Neuronal stem cell (in vitro differentiated cells): ENCODE measurements at regions not wholly inside any gene's neighbourhood (a gene's known extent, or its start where the extent isn't known, plus 50 kb on each side); places are given as distances from the start of the nearest gene placed in this dataset.

Experiments used
- DNase-seq: peaks from one replicate; pipeline ENCODE4 v3.0.0-alpha.2; 2013; ENCODE audit warnings: low spot score
- H2AFZ ChIP-seq: one replicate; pipeline ENCODE4 v1.6.1; 2013; ENCODE audit warnings: mild to moderate bottlenecking, low read length, inconsistent platforms
- H2AK5ac ChIP-seq: 2 replicates; pipeline ENCODE4 v1.6.1; 2013; ENCODE audit warnings: low read depth, mild to moderate bottlenecking, inconsistent platforms, low read length, moderate library complexity, mixed read lengths
- H2BK120ac ChIP-seq: 2 replicates; pipeline ENCODE4 v1.6.1; 2013; ENCODE audit warnings: low read depth, mild to moderate bottlenecking, inconsistent platforms, low read length, moderate library complexity, mixed read lengths
- H2BK12ac ChIP-seq: one replicate; pipeline ENCODE4 v1.6.1; 2013; ENCODE audit warnings: low read length, inconsistent platforms
- H2BK15ac ChIP-seq: 2 replicates; pipeline ENCODE4 v1.6.1; 2013; ENCODE audit warnings: mild to moderate bottlenecking, low read length, inconsistent platforms, mixed read lengths
- H2BK5ac ChIP-seq: one replicate; pipeline ENCODE4 v1.6.1; 2013; ENCODE audit warnings: inconsistent platforms, mild to moderate bottlenecking, low read length, moderate library complexity
- H3K14ac ChIP-seq: one replicate; pipeline ENCODE4 v1.6.1; 2013; ENCODE audit warnings: low read length, inconsistent platforms
- H3K18ac ChIP-seq: 2 replicates; pipeline ENCODE4 v1.6.1; 2013; ENCODE audit warnings: low read length, inconsistent platforms
- H3K23ac ChIP-seq: 2 replicates; pipeline ENCODE4 v1.6.1; 2013; ENCODE audit warnings: low read depth, mild to moderate bottlenecking, mixed read lengths, low read length, inconsistent platforms; ENCODE audit not compliant: poor library complexity
- H3K27ac ChIP-seq: replicated peaks from 3 replicates; pipeline ENCODE4 v1.5.1; 2013; ENCODE audit warnings: low read length, inconsistent platforms
- H3K27me3 ChIP-seq, 3 experiments: 2 replicates each; pipeline ENCODE4 v1.6.1; 2013; ENCODE audit warnings: low read length in 3 of 3, mild to moderate bottlenecking in 2 of 3, inconsistent platforms in 1 of 3, low read depth in 1 of 3, mixed read lengths in 1 of 3, moderate library complexity in 1 of 3; ENCODE audit not compliant: control insufficient read depth in 3 of 3, insufficient read depth in 3 of 3
- H3K36me3 ChIP-seq, 2 donors: replicated peaks in 1 of 2; 2 replicates each; pipeline ENCODE4 v1.6.1; 2013; ENCODE audit warnings: low read length in 2 of 2; ENCODE audit not compliant: control insufficient read depth in 2 of 2, insufficient read depth in 2 of 2
- H3K4ac ChIP-seq: 2 replicates; pipeline ENCODE4 v1.6.1; 2013; ENCODE audit warnings: inconsistent platforms, mild to moderate bottlenecking, low read length, moderate library complexity
- H3K4me1 ChIP-seq, 2 donors: 1 replicate in 1 of 2; 2 replicates in 1 of 2; pipeline ENCODE4 v1.6.1; 2013; ENCODE audit warnings: low read length in 2 of 2, low read depth in 1 of 2; ENCODE audit not compliant: control insufficient read depth in 2 of 2, insufficient read depth in 1 of 2
- H3K4me2 ChIP-seq: one replicate; pipeline ENCODE4 v1.6.1; 2013; ENCODE audit warnings: mild to moderate bottlenecking, low read length, inconsistent platforms; ENCODE audit not compliant: insufficient read depth, poor library complexity, severe bottlenecking
- H3K4me3 ChIP-seq, 2 donors: 2 replicates each; pipeline ENCODE4 v1.5.1; 2013; ENCODE audit warnings: low read length in 2 of 2, mild to moderate bottlenecking in 2 of 2, inconsistent platforms in 1 of 2, moderate library complexity in 1 of 2
- H3K79me1 ChIP-seq: one replicate; pipeline ENCODE4 v1.6.1; 2013; ENCODE audit warnings: low read depth, mild to moderate bottlenecking, inconsistent platforms, low read length, moderate library complexity
- H3K9ac ChIP-seq: one replicate; pipeline ENCODE4 v1.6.1; 2013; ENCODE audit warnings: mild to moderate bottlenecking, low read depth, low read length, inconsistent platforms; ENCODE audit not compliant: poor library complexity
- H3K9me3 ChIP-seq, 2 donors: replicated peaks in 1 of 2; 2 replicates each; pipeline versions ENCODE3 to v1.6.1; 2013; ENCODE audit warnings: low read length in 2 of 2, mild to moderate bottlenecking in 2 of 2, inconsistent platforms in 1 of 2, low read depth in 1 of 2, mixed read lengths in 1 of 2, moderate library complexity in 1 of 2; ENCODE audit not compliant: control insufficient read depth in 2 of 2, insufficient read depth in 1 of 2
- H4K8ac ChIP-seq: one replicate; pipeline ENCODE4 v1.6.1; 2013; ENCODE audit warnings: low read depth, mild to moderate bottlenecking, inconsistent platforms, low read length, moderate library complexity
- H4K91ac ChIP-seq: one replicate; pipeline ENCODE4 v1.6.1; 2013; ENCODE audit warnings: low read length, low read depth, mild to moderate bottlenecking, inconsistent platforms; ENCODE audit not compliant: poor library complexity
- WGBS, 2 donors: extraction: QIAGEN DNeasy Blood & Tissue Kit; methylation state at CpG; one replicate each; pipeline ENCODE4 v1.1.7; 2013; ENCODE audit warnings: missing lambda C conversion rate in 2 of 2, mixed read lengths in 1 of 2; ENCODE audit not compliant: insufficient read length in 2 of 2, insufficient replicate concordance in 1 of 2; ENCODE audit errors: extremely low coverage in 2 of 2; 5-methylcytosine and 5-hydroxymethylcytosine counted together

GRCh38 chr14:84804895-84805294, 725.0 kb upstream of the FLRT2 start:
- no peaks in the 10 kb centered on the region for H3K27me3 ChIP-seq
- H3K4me3 ChIP-seq: no peak overlapping the region
- H3K23ac ChIP-seq: no peak overlapping the region
- no peak overlapping the region for H4K91ac ChIP-seq
- no peak overlapping the region for H2AK5ac ChIP-seq
- no peak for DNase-seq
- no peaks in the 10 kb centered on the region for H3K4me1 ChIP-seq
- no CpG with 5 or more reads among the region's 1 CpG for WGBS, 2 donors
- no peaks in the 10 kb centered on the region for H3K9me3 ChIP-seq
- H3K36me3 ChIP-seq: no peaks in the 10 kb centered on the region
- no peak overlapping the region for H2BK5ac ChIP-seq
- no peak overlapping the region for H2BK15ac ChIP-seq
- no peak overlapping the region for H2AFZ ChIP-seq
- H3K27ac ChIP-seq: no peak overlapping the region
- H3K4me2 ChIP-seq: no peak overlapping the region
- H3K9ac ChIP-seq: no peak overlapping the region
- H3K79me1 ChIP-seq: no peaks in the 10 kb centered on the region
- H2BK12ac ChIP-seq: no peak overlapping the region
- peak overlapping the region; percentile 44 for H3K14ac ChIP-seq
- no peak overlapping the region for H3K18ac ChIP-seq
- H3K4ac ChIP-seq: no peak overlapping the region
- H2BK120ac ChIP-seq: no peak overlapping the region
- no peak overlapping the region for H4K8ac ChIP-seq

- H2AK5ac ChIP-seq: no peak overlapping the region
- H2AFZ ChIP-seq: no peak overlapping the region
- no peak overlapping the region for H4K8ac ChIP-seq
- H3K14ac ChIP-seq: no peak overlapping the region
- no peak overlapping the region for H3K4ac ChIP-seq
- H3K27me3 ChIP-seq: no peaks in the 10 kb centered on the region
- no peaks in the 10 kb centered on the region for H3K9me3 ChIP-seq
- no peak overlapping the region for H3K27ac ChIP-seq
- H2BK5ac ChIP-seq: no peak overlapping the region
- no peak overlapping the region for H4K91ac ChIP-seq
- DNase-seq: no peak
- H3K9ac ChIP-seq: no peak overlapping the region
- no peak overlapping the region for H3K23ac ChIP-seq
- no peak overlapping the region for H2BK120ac ChIP-seq
- H3K4me1 ChIP-seq: no peaks in the 10 kb centered on the region
- H3K79me1 ChIP-seq: no peaks in the 10 kb centered on the region
- H2BK15ac ChIP-seq: no peak overlapping the region
- H3K4me2 ChIP-seq: no peak overlapping the region
- no peak overlapping the region for H3K18ac ChIP-seq
- no peak overlapping the region for H3K4me3 ChIP-seq
- no peak overlapping the region for H2BK12ac ChIP-seq
- H3K36me3 ChIP-seq: no peaks in the 10 kb centered on the region
Measured at GRCh38 chr14:84806181-84806580, 723.8 kb upstream of the FLRT2 start.

- Histone ChIP-seq H2BK12ac (no peak overlapping the region), H2AK5ac (no peak overlapping the region), H3K27me3 (no peaks in the 10 kb centered on the region), H3K9me3 (no peaks in the 10 kb centered on the region), H3K23ac (no peak overlapping the region), H2BK5ac (no peak overlapping the region), H4K91ac (no peak overlapping the region), H4K8ac (no peak overlapping the region), H3K4ac (no peak overlapping the region), H3K4me1 (no peaks in the 10 kb centered on the region), H3K9ac (no peak overlapping the region), H3K36me3 (no peaks in the 10 kb centered on the region), H3K14ac (no peak overlapping the region), H3K79me1 (no peaks in the 10 kb centered on the region), H3K27ac (no peak overlapping the region), H3K4me2 (no peak overlapping the region), H3K4me3 (no peak overlapping the region), H3K18ac (no peak overlapping the region), H2AFZ (no peak overlapping the region), H2BK120ac (no peak overlapping the region), H2BK15ac (no peak overlapping the region)
- DNase-seq: no peak
- no CpG with 5 or more reads among the region's 4 CpGs for WGBS, 2 donors
Measured at GRCh38 chr14:84806622-84807021, 723.3 kb upstream of the FLRT2 start.

- Histone ChIP-seq H3K9me3 (no peaks in the 10 kb centered on the region), H2BK5ac (no peak overlapping the region), H3K36me3 (no peaks in the 10 kb centered on the region), H2BK120ac (no peak overlapping the region), H3K14ac (no peak overlapping the region), H3K4me3 (no peak overlapping the region), H3K4me2 (no peak overlapping the region), H2AFZ (no peak overlapping the region), H2BK15ac (no peak overlapping the region), H2AK5ac (no peak overlapping the region), H3K27ac (no peak overlapping the region), H2BK12ac (no peak overlapping the region), H3K18ac (no peak overlapping the region), H3K27me3 (no peaks in the 10 kb centered on the region), H4K8ac (no peak overlapping the region), H3K79me1 (no peaks in the 10 kb centered on the region), H3K4me1 (no peaks in the 10 kb centered on the region), H3K9ac (no peak overlapping the region), H3K23ac (no peak overlapping the region), H3K4ac (no peak overlapping the region), H4K91ac (no peak overlapping the region)
- no CpG with 5 or more reads among the region's 3 CpGs for WGBS, 2 donors
- DNase-seq: no peak
Measured at GRCh38 chr14:84807673-84808072, 722.3 kb upstream of the FLRT2 start.
